ENCODE measurements at regions not wholly inside any gene's neighbourhood (a gene's known extent, or its start where the extent isn't known, plus 50 kb on each side); places are given as distances from the start of the nearest gene placed in this dataset.

GRCh38 chr9:107737987-107738743 is 248.6 kb upstream of the KLF4 start:
- 96% methylated on average over 14 of the region's 17 CpGs for WGBS (ENCODE audit: insufficient coverage)
- H3K79me2 ChIP-seq (ENCODE audit: insufficient read depth, low read length): no peaks in the 10 kb centered on the region
- no peak overlapping the region for H2AFZ ChIP-seq (ENCODE audit: insufficient read depth, low read depth, low read length, poor library complexity, severe bottlenecking)
- no peaks in the 10 kb centered on the region for H4K20me1 ChIP-seq (ENCODE audit: insufficient read depth, low read length)
- no peak overlapping the region for H3K4me2 ChIP-seq (replicated peaks; ENCODE audit: extremely low read depth, low read length, poor library complexity, severe bottlenecking)
- DNase-seq: no peak
- H3K27me3 ChIP-seq (ENCODE audit: control insufficient read depth in 2 of 2, insufficient read depth in 2 of 2, low read length in 2 of 2): no peaks in the 10 kb centered on the region
- Mint-ChIP-seq H3K36me3 (no peaks in the 10 kb centered on the region), H3K27ac (no peak overlapping the region), H3K4me1 (peaks cover 27% of the 10 kb centered on the region), H3K27me3 (ENCODE audit: low read depth in 3 of 3) (peaks cover 1 to 4% (median 2%) of the 10 kb centered on the region in 3 donors), H3K9me3 (no peaks in the 10 kb centered on the region), H3K4me3 (no peak overlapping the region)
- no peak overlapping the region for H3K4me3 ChIP-seq (replicated peaks in 1 of 3; ENCODE audit: low read depth in 2 of 3, low read length in 3 of 3)
- peak overlapping the region in 1 of 2 donors; percentile 39 for H3K27ac ChIP-seq (ENCODE audit: low read depth in 1 of 2, low read length in 2 of 2)
- H3K4me1 ChIP-seq (ENCODE audit: control insufficient read depth in 1 of 2, insufficient read depth in 2 of 2, low read length in 2 of 2): peaks cover 8 to 13% of the 10 kb centered on the region in 2 donors
- no peak for TF ChIP-seq CTCF (IDR thresholded peaks at IDR 0.05)
- no peaks in the 10 kb centered on the region for H3K9me3 ChIP-seq (replicated peaks in 1 of 2; ENCODE audit: control insufficient read depth in 1 of 2, insufficient read depth in 1 of 2, low read length in 2 of 2)
- intact Hi-C loops (cut with micrococcal nuclease): no loop called here
- no peaks in the 10 kb centered on the region for H3K36me3 ChIP-seq (replicated peaks in 1 of 2; ENCODE audit: control insufficient read depth in 1 of 2, insufficient read depth in 2 of 2, low read length in 2 of 2)
- no peak overlapping the region for H3K9ac ChIP-seq (ENCODE audit: insufficient read depth, low read length, poor library complexity, severe bottlenecking)

GRCh38 chr9:107737610-107737986 is 248.0 kb upstream of the KLF4 start:
- Mint-ChIP-seq H3K4me3 (no peak overlapping the region), H3K27me3 (ENCODE audit: low read depth in 3 of 3) (peaks cover 1 to 4% (median 2%) of the 10 kb centered on the region in 3 donors), H3K9me3 (no peaks in the 10 kb centered on the region), H3K36me3 (no peaks in the 10 kb centered on the region), H3K4me1 (peaks cover 30% of the 10 kb centered on the region), H3K27ac (no peak overlapping the region)
- Histone ChIP-seq H3K9ac (ENCODE audit: insufficient read depth, low read length, poor library complexity, severe bottlenecking) (no peak overlapping the region), H3K36me3 (replicated peaks in 1 of 2; ENCODE audit: control insufficient read depth in 1 of 2, insufficient read depth in 2 of 2, low read length in 2 of 2) (no peaks in the 10 kb centered on the region), H4K20me1 (ENCODE audit: insufficient read depth, low read length) (no peaks in the 10 kb centered on the region), H3K4me2 (replicated peaks; ENCODE audit: extremely low read depth, low read length, poor library complexity, severe bottlenecking) (no peak overlapping the region), H3K27me3 (ENCODE audit: control insufficient read depth in 2 of 2, insufficient read depth in 2 of 2, low read length in 2 of 2) (no peaks in the 10 kb centered on the region), H3K4me3 (replicated peaks in 1 of 3; ENCODE audit: low read depth in 2 of 3, low read length in 3 of 3) (no peak overlapping the region), H2AFZ (ENCODE audit: insufficient read depth, low read depth, low read length, poor library complexity, severe bottlenecking) (no peak overlapping the region), H3K27ac (ENCODE audit: low read depth in 1 of 2, low read length in 2 of 2) (no peak overlapping the region), H3K79me2 (ENCODE audit: insufficient read depth, low read length) (no peaks in the 10 kb centered on the region), H3K4me1 (ENCODE audit: control insufficient read depth in 1 of 2, insufficient read depth in 2 of 2, low read length in 2 of 2) (peaks cover 14 to 17% of the 10 kb centered on the region in 2 donors), H3K9me3 (replicated peaks in 1 of 2; ENCODE audit: control insufficient read depth in 1 of 2, insufficient read depth in 1 of 2, low read length in 2 of 2) (no peaks in the 10 kb centered on the region)
- no peak for DNase-seq
- WGBS (ENCODE audit: insufficient coverage): 88% methylated on average over 2 of the region's 5 CpGs
- no peak for TF ChIP-seq CTCF (IDR thresholded peaks at IDR 0.05)
- intact Hi-C loops (cut with micrococcal nuclease): no loop called here

Data from CD14-positive monocyte (primary cell).